ENCODE measurements at regions not wholly inside any gene's neighbourhood (a gene's known extent, or its start where the extent isn't known, plus 50 kb on each side); places are given as distances from the start of the nearest gene placed in this dataset.

GRCh38 chr16:13835935-13836730 lies 83.8 kb upstream of the ERCC4 start:
- Histone ChIP-seq H3K4me1 (ENCODE audit: insufficient read depth, low read length) (no peaks in the 10 kb centered on the region), H3K36me3 (ENCODE audit: low read depth, low read length) (no peaks in the 10 kb centered on the region), H3K4me2 (ENCODE audit: low read length) (no peak overlapping the region), H3K27ac (ENCODE audit: low read length) (no peak overlapping the region), H3F3A (ENCODE audit: low read length, unreplicated experiment) (no peaks in the 10 kb centered on the region), H3K79me2 (ENCODE audit: low read length) (no peaks in the 10 kb centered on the region), H2AFZ (ENCODE audit: low read length) (no peak overlapping the region), H3K9ac (ENCODE audit: low read length) (no peak overlapping the region), H3K27me3 (ENCODE audit: low read length) (peaks cover 67% of the 10 kb centered on the region), H4K20me1 (ENCODE audit: low read length) (no peaks in the 10 kb centered on the region), H3K4me3 (ENCODE audit: low read length) (no peak overlapping the region), H3K9me3 (ENCODE audit: low read length) (no peaks in the 10 kb centered on the region), H3K9me2 (replicated peaks; ENCODE audit: low read length) (no peaks in the 10 kb centered on the region)
- ATAC-seq = no peak
- DNase-seq = no peak
- ChIA-PET POLR2A (ENCODE audit: unreplicated experiment) (no interaction called here), CTCF (no interaction called here)
- intact Hi-C loops (cut with micrococcal nuclease) = no loop called here
- BruUV-seq (replicated peaks) = no TSS peak
- TF ChIP-seq EZH2 (IDR thresholded peaks at IDR 0.05; ENCODE audit: low read length, unreplicated experiment) (no peak), EZH2phosphoT487 (IDR thresholded peaks at IDR 0.05; ENCODE audit: borderline replicate concordance, low read length) (no peak), CTCF (conservative IDR thresholded peaks at IDR 0.05; ENCODE audit: low read depth, low read length) (no peak)

- DNase-seq (no peak), ATAC-seq (no peak)
- CTCF ChIA-PET = no interaction called here
- Histone ChIP-seq H3K4me3 (ENCODE audit: low read length) (no peak overlapping the region), H3K9ac (ENCODE audit: low read length) (no peak overlapping the region), H3K36me3 (ENCODE audit: low read depth, low read length) (no peaks in the 10 kb centered on the region), H3K27me3 (ENCODE audit: low read length) (peaks cover 73% of the 10 kb centered on the region), H4K20me1 (ENCODE audit: low read length) (no peaks in the 10 kb centered on the region), H3K9me3 (ENCODE audit: low read length) (no peaks in the 10 kb centered on the region), H3K4me2 (ENCODE audit: low read length) (no peak overlapping the region), H3K4me1 (ENCODE audit: insufficient read depth, low read length) (no peaks in the 10 kb centered on the region), H3K79me2 (ENCODE audit: low read length) (no peaks in the 10 kb centered on the region), H3K9me2 (replicated peaks; ENCODE audit: low read length) (no peaks in the 10 kb centered on the region), H2AFZ (ENCODE audit: low read length) (no peak overlapping the region), H3F3A (ENCODE audit: low read length, unreplicated experiment) (no peaks in the 10 kb centered on the region), H3K27ac (ENCODE audit: low read length) (no peak overlapping the region)
- intact Hi-C loops (cut with micrococcal nuclease) = no loop called here
- POLR2A ChIA-PET (ENCODE audit: unreplicated experiment) = no interaction called here
- no TSS peak for BruUV-seq (replicated peaks)
- TF ChIP-seq EZH2phosphoT487 (IDR thresholded peaks at IDR 0.05; ENCODE audit: borderline replicate concordance, low read length) = no peak
- no peak for TF ChIP-seq CTCF (conservative IDR thresholded peaks at IDR 0.05; ENCODE audit: low read depth, low read length)
- TF ChIP-seq EZH2 (IDR thresholded peaks at IDR 0.05; ENCODE audit: low read length, unreplicated experiment) = no peak
Observed at GRCh38 chr16:13838401-13839190, 81.4 kb upstream of the ERCC4 start.

- no peaks in the 10 kb centered on the region for H3K9me3 ChIP-seq (ENCODE audit: low read length)
- no TSS peak for BruUV-seq (replicated peaks)
- CTCF ChIA-PET = no interaction called here
- POLR2A ChIA-PET (ENCODE audit: unreplicated experiment) = no interaction called here
- H3K9me2 ChIP-seq (replicated peaks; ENCODE audit: low read length) = no peaks in the 10 kb centered on the region
- no peaks in the 10 kb centered on the region for H3F3A ChIP-seq (ENCODE audit: low read length, unreplicated experiment)
- no peak overlapping the region for H3K4me2 ChIP-seq (ENCODE audit: low read length)
- H3K27me3 ChIP-seq (ENCODE audit: low read length) = peaks cover 69% of the 10 kb centered on the region
- H3K9ac ChIP-seq (ENCODE audit: low read length) = no peak overlapping the region
- no peak overlapping the region for H2AFZ ChIP-seq (ENCODE audit: low read length)
- TF ChIP-seq EZH2phosphoT487 (IDR thresholded peaks at IDR 0.05; ENCODE audit: borderline replicate concordance, low read length) = no peak
- no peak for TF ChIP-seq EZH2 (IDR thresholded peaks at IDR 0.05; ENCODE audit: low read length, unreplicated experiment)
- no peak; the same call in 1 of the 2 replicates for TF ChIP-seq CTCF (conservative IDR thresholded peaks at IDR 0.05; ENCODE audit: low read depth, low read length)
- H3K79me2 ChIP-seq (ENCODE audit: low read length) = no peaks in the 10 kb centered on the region
- H3K27ac ChIP-seq (ENCODE audit: low read length) = no peak overlapping the region
- H4K20me1 ChIP-seq (ENCODE audit: low read length) = no peaks in the 10 kb centered on the region
- no peak overlapping the region for H3K4me3 ChIP-seq (ENCODE audit: low read length)
- ATAC-seq = no peak
- intact Hi-C loops (cut with micrococcal nuclease) = no loop called here
- H3K36me3 ChIP-seq (ENCODE audit: low read depth, low read length) = no peaks in the 10 kb centered on the region
- no peak for DNase-seq
- no peaks in the 10 kb centered on the region for H3K4me1 ChIP-seq (ENCODE audit: insufficient read depth, low read length)
Observed at GRCh38 chr16:13839577-13839976, 80.4 kb upstream of the ERCC4 start.

Measured in PC-3 (cell line).